HG03565 (cell line): ENCODE measurements at regions not wholly inside any gene's neighbourhood (a gene's known extent, or its start where the extent isn't known, plus 50 kb on each side); places are given as distances from the start of the nearest gene placed in this dataset.

Source experiments
- ATAC-seq: cut with Tn5 transposase; IDR thresholded peaks from one replicate; pipeline ENCODE4 v1.9.1; 2021; ENCODE audit warnings: mild to moderate bottlenecking, moderate library complexity; ENCODE audit not compliant: unreplicated experiment

- ATAC-seq, result no peak
Measured at GRCh38 chr18:40926679-40927078, 1028.4 kb upstream of the PIK3C3 start.

GRCh38 chr18:40925071-40925541 lies 1029.9 kb upstream of the PIK3C3 start:
- no peak for ATAC-seq

- no peak for ATAC-seq
Measured at GRCh38 chr18:40921845-40922629, 1033.0 kb upstream of the PIK3C3 start.

- no peak for ATAC-seq
Measured at GRCh38 chr18:40917056-40917455, 1038.0 kb upstream of the PIK3C3 start.

DNA sequence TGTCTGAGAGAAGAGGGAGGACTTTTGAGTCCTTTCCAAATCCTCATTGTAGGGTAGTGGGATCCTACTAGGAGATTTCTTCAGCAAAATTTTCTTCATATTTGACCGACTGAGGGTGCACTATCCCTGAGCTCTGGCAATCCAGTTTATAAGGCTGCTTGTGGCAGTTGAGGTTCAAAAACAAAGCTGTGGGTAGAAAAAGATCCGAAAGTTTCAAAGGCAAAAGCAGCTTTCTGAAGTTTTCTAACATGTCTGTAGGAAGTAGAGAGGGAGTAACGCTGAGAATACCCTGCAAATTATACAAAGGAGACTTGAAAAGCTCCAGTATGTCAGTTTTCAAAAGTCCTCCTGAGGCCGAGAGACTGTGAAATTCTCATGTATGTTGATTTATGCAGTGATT lies 1039.3 kb upstream of the PIK3C3 start:
- ATAC-seq, result no peak

- no peak for ATAC-seq
Measured at GRCh38 chr18:40911582-40912254, 1043.3 kb upstream of the PIK3C3 start.

GRCh38 chr18:40911041-40911440 lies 1044.0 kb upstream of the PIK3C3 start:
- ATAC-seq, result no peak

DNA sequence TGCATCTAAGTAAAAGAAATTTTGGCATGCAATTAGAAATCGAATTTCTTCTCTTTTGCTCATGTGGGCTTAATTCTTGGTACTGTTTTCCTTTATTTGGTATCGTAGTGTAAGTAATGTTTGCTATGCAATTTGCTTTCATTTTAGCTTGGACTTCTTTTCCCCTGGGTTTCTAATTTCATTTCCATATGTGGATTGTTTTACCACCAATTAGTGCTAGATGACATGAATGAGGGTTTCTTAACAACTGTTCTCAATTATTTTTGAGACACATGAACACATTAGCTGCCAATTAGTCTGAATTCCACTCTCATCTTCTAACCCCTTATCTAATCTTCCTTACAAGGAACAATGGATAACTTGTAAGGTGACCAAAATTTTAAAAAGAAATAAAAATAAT lies 1047.2 kb upstream of the PIK3C3 start:
- ATAC-seq, result no peak

GRCh38 chr18:40904295-40904694 lies 1050.7 kb upstream of the PIK3C3 start:
- no peak for ATAC-seq

GRCh38 chr18:40902436-40902835 lies 1052.6 kb upstream of the PIK3C3 start:
- ATAC-seq, result no peak

GRCh38 chr18:40897884-40898283 lies 1057.2 kb upstream of the PIK3C3 start:
- ATAC-seq, result no peak

DNA sequence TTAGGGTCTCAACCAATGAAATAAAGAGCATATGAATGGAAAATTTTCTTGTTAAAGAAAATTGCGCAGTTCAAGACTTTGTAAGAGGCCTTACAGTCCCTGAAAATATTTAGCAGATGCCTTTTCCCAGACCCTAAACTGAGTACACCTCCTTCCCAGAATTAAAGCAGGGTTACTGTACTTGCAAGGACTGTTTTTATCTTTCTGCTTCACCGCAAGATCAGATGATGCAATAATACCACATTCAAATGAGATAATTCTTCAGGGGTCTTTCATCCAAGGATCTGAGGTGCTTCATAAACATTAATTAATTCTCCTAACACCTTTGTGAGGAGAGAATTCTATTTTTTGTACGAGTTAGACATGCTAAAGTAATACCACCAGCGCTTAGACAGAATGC lies 1071.8 kb upstream of the PIK3C3 start:
- ATAC-seq, result no peak

DNA sequence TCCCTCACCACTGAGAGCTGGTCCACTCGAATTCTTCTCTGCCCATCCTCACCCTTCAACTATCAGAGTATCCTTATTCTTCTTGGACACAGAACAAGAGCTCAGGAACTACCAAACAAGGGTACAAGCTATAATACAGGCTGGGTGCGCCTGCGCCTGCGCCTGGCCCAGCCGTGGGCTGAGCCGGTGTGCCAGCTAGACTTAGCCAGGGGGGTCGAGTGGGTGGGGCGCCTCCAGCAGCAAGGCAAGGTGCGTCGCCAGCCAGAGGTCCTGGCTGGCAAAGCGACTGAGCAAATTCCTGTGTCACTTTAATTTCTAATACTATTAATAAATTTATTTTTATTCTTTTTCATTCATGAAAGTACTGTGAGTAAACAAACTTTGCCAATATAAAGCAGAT lies 1072.6 kb upstream of the PIK3C3 start:
- no peak for ATAC-seq

- ATAC-seq, result no peak
Measured at GRCh38 chr18:40878371-40878770, 1076.7 kb upstream of the PIK3C3 start.

DNA sequence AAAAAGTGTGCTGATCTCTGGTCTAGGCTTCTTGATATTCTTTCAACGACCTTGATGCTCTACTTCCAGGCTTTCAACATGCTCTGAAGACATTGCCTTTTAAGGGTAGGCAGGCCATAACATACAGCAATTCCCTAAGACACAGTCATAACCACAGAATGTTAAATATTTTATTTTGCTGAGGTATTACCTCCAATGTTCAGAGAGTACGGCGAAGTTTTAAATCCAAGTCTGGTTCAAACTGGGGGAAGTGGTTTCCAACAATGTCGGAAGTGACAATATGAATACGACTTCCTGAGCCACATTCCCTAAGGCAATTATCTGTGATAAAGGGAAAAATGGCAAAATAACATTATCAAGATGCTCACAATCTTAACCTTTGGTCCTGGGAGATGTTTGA lies 1077.9 kb upstream of the PIK3C3 start:
- ATAC-seq, result no peak

DNA sequence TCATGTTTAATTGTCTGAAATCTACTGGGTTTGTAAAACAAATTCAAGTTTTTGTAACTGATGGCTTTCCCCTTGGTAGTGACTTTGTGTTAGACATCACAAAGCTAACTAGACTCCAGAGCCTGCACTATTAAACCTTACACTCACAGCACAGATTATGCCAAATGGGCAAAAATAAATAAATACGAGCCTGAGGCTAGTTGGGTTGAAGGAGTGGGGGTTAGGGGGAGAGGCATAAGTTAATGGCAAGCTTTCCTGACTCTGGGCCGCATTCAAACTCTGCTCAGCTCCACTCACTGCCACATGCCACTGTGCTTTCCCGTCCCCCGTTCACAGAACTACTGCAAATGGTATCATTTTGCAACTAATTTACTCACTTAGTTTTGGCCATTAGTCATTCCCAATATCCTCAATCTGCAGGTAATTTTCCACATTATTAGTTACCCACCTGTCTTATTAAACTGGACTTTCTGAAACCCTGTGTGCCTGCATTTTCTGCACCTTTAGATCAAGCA lies 1079.9 kb upstream of the PIK3C3 start:
- ATAC-seq, result no peak

DNA sequence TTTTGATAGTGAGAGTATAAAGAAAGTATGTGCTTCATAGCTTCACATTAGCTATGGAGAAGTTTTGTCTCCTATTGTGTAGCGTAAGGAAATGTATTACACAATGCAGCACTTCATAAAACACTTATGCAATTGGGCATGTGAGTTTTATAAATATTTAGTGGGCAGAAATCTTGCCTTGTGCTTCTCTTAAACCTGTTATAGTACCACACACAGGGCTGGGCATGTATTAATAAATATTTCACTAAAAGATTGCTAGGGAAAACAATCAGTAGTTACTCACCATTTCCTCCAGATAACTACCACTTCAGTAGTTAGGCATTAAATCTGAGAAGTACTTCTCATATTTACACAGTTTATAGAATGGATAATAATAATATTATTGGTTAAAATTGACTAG lies 1080.8 kb upstream of the PIK3C3 start:
- no peak for ATAC-seq

DNA sequence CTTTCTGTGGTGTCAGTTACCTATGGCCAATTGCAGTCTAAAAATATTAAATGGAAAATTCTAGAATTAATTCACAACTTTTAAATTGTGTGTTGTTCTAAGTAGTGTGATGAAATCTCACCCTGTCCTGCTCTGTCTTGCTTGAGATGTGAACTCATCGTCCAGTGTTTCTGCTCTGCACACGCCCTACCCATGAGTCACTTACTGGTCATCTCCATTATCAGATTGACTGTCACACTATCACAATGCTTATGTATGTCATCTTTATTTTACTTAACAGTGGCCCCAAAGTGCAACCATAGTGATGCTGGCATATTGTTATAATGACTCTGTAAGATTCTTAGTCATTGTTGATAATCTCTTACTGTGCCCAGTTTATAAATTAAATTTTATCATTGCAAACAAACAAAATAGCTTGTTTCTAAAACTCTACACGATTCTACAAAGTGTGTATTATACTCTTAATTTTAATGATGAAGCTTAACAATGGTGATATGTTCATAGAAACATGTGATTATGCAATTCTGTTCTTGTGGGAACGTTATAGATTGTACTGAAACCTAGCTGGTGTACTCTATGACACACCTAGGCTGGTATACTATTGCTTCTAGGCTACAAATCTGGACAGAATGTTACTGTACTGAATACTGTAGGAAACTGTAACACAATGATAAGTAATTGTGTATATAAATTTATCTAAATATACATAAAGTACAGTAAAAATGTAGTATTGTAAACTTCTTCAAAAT lies 1086.8 kb upstream of the PIK3C3 start:
- no peak for ATAC-seq

- ATAC-seq, result no peak
Measured at GRCh38 chr18:40867459-40867858, 1087.6 kb upstream of the PIK3C3 start.

DNA sequence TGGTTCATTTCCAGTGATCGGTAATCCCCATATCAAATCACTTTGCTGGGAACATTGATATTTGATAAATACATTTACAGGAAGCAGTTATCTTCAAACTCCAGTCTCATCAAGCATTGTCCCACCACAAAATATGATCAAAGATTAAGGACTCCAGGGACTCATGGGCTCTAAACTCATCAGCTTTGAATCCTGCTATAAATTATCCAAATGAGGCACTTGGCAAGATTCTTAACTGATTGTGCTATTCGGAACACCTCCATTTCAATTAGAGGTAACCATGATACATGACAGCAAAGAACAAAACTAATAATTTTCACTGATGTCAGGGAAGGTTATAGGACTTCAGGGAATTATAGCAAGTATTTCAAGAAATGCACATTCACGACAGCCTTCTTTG lies 1088.1 kb upstream of the PIK3C3 start:
- no peak for ATAC-seq

DNA sequence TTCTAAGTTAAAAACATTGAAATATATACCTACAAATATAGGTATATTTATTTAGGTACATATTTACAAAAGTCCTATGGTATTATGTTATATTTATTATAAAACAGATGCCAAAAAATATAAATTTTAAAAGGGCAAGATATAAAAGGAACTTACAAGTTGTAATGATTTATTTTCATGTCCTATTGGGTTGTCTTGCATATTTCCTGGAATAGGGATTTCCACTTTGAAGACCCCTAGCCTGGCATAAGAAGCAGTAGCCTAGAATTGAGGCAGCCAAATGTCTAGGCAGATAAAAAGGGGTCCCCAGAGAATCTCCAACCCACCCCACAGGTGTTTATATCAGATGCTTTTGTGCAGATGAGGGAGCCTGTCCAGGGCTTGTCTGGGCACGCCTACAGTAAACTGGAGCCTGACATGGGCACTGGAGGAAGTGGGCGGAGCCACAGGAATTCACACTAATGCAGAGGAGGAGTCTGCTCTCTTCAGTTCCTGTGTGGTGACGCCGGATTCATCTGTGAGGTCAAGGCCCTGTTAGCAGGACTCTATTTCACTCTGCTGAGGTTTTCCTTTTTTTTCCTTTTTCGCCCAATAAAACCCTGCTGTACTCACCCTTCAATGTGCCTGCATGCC lies 1088.9 kb upstream of the PIK3C3 start:
- ATAC-seq, result no peak
